ENCODE measurements at regions not wholly inside any gene's neighbourhood (a gene's known extent, or its start where the extent isn't known, plus 50 kb on each side); places are given as distances from the start of the nearest gene placed in this dataset.
A peak's percentile ranks its signal among the peaks of the same experiment; 100 is the strongest.

DNA sequence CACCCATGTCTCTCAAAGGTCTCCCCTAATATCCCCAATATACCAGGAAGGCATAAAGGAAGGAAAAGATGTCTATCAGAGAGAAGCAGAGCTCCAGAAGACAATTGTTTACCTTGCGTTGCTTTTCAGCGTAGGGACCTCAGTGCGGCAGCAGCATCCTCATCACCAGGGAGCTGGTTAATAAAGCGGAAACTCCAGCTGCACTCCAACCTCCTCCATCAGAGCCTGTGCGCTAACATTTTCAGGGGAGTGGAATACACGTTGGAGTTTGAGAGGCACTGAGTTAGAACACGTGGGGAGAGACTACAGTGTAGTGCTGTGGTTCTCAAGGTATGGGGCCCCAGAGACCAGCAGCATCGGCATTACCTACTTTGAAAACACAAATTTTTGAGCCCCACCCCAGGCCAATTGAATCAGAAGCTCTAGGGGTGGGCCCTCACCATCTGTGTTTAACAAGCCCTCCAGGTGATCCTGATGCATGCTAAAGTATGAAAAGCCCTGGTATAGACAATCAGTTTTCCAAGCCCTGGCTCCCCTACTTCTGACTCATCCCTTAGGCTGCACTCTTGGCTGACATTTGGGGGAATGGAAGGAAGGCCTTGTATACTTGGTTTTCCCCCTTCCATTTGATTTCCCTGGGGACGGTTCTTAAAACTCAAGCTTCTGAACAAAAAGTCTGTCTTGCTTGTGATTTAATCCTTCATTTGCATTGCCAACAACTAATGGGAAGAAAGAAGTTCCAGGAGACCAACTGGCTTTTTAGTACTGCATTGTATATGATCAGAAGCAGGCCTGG lies 419.0 kb upstream of the CCDC196 start:
- H3K36me3 Mint-ChIP-seq, result no peaks in the 10 kb centered on the region
- no peak for DNase-seq (ENCODE audit: extremely low spot score, unreplicated experiment)
- H3K9me3 Mint-ChIP-seq, result no peaks in the 10 kb centered on the region
- H3K4me3 Mint-ChIP-seq, result no peak overlapping the region
- H3K4me1 Mint-ChIP-seq (ENCODE audit: unreplicated experiment), result no peaks in the 10 kb centered on the region
- H3K27me3 Mint-ChIP-seq, result peaks cover 7% of the 10 kb centered on the region
- H3K27ac Mint-ChIP-seq, result no peak overlapping the region
- no peak for TF ChIP-seq CTCF (conservative IDR thresholded peaks at IDR 0.05)

DNA sequence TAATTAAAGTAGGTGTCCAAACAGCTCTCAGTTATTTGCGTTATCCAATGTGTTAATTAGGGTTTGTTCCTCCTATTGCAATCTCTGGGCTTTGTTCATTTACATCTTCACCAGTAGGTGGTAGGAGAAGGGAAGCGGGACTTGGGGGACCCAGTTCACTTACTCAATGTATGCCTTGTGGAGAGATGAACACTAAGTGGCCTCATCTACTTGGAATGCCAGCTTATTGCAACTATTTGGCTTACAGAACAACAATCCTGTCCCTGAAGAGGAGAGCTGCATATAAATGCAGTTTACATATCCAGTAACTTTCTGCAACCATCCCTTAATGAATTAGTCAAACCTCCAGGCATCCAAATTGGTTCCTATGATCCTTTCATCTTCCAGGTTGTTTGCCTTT lies 417.1 kb upstream of the CCDC196 start:
- Mint-ChIP-seq H3K4me3 (no peak overlapping the region), H3K27ac (no peak overlapping the region), H3K9me3 (no peaks in the 10 kb centered on the region), H3K4me1 (ENCODE audit: unreplicated experiment) (no peaks in the 10 kb centered on the region), H3K36me3 (no peaks in the 10 kb centered on the region), H3K27me3 (peaks cover 7% of the 10 kb centered on the region)
- DNase-seq (ENCODE audit: extremely low spot score, unreplicated experiment), result no peak
- no peak for TF ChIP-seq CTCF (conservative IDR thresholded peaks at IDR 0.05)

- peaks cover 7% of the 10 kb centered on the region for H3K4me1 Mint-ChIP-seq (ENCODE audit: unreplicated experiment)
- TF ChIP-seq CTCF (conservative IDR thresholded peaks at IDR 0.05), result no peak
- peaks cover 7% of the 10 kb centered on the region for H3K27me3 Mint-ChIP-seq
- H3K36me3 Mint-ChIP-seq, result no peaks in the 10 kb centered on the region
- no peak overlapping the region for H3K4me3 Mint-ChIP-seq
- H3K27ac Mint-ChIP-seq, result no peak overlapping the region
- no peak for DNase-seq (ENCODE audit: extremely low spot score, unreplicated experiment)
- no peaks in the 10 kb centered on the region for H3K9me3 Mint-ChIP-seq
These were observed 416.2 kb upstream of the CCDC196 start for GRCh38 chr14:66069830-66070541.

GRCh38 chr14:66070542-66071319 lies 415.4 kb upstream of the CCDC196 start:
- peaks cover 10% of the 10 kb centered on the region for H3K4me1 Mint-ChIP-seq (ENCODE audit: unreplicated experiment)
- H3K36me3 Mint-ChIP-seq, result no peaks in the 10 kb centered on the region
- H3K27ac Mint-ChIP-seq, result no peak overlapping the region
- TF ChIP-seq CTCF (conservative IDR thresholded peaks at IDR 0.05), result peak; percentile 94
- no peak for DNase-seq (ENCODE audit: extremely low spot score, unreplicated experiment)
- no peaks in the 10 kb centered on the region for H3K9me3 Mint-ChIP-seq
- H3K4me3 Mint-ChIP-seq, result no peak overlapping the region
- peaks cover 7% of the 10 kb centered on the region for H3K27me3 Mint-ChIP-seq

DNA sequence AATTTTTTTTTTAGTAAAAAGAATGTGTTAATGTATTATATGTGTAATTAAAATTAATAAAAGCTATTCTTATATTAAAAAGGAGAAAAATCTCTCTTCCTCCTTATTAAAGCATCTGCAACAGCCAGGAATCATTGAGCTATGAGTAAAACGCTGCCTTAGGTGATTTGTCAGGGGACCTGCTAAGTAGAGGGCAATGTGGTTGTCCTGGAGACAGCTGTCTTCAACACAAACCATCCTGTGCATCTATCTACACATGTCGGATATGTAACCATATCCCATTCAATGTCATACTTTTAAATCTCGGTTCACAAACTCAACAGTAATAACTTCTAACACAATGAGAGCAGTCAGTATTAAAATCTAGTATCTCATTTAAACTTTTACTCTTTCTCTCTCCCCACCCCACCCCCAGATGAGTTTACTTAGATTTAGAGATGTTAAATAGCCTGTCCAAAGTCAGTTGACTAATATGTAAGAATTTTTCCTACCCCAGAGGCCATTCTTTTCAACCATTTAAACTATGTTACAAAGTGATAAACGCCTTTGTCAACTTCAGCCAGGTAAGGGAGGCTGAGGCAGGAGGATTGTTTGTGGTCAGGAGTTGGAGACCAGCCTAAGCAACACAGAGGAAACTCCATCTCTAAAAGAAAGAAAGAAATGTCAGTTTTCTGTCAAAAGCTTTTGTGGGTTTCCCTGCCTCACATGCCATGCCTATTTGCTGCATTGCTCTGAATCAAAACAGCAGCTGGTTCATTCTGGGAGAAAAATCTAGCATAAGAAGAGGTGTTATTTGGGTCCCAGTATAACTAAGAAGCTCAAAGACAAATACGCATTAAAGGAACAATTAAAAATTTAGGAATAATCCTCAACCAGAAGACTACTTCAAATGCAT lies 413.7 kb upstream of the CCDC196 start:
- Mint-ChIP-seq H3K4me1 (ENCODE audit: unreplicated experiment) (peaks cover 26% of the 10 kb centered on the region), H3K36me3 (no peaks in the 10 kb centered on the region), H3K9me3 (no peaks in the 10 kb centered on the region), H3K27me3 (peaks cover 11% of the 10 kb centered on the region), H3K27ac (no peak overlapping the region), H3K4me3 (no peak overlapping the region)
- DNase-seq (ENCODE audit: extremely low spot score, unreplicated experiment), result no peak
- TF ChIP-seq CTCF (conservative IDR thresholded peaks at IDR 0.05), result no peak
